HUDEP-2 (cell line): ENCODE measurements at regions not wholly inside any gene's neighbourhood (a gene's known extent, or its start where the extent isn't known, plus 50 kb on each side); places are given as distances from the start of the nearest gene placed in this dataset.
A peak's percentile ranks its signal among the peaks of the same experiment; 100 is the strongest.

Experiments
- DNase-seq, 76 experiments: peaks; one replicate each; lab custom pipeline; 2025; ENCODE audit not compliant: unreplicated experiment in 76 of 76; lab: John Stamatoyannopoulos, UW

- no peak for DNase-seq
These were observed 573.5 kb upstream of the ZWINT start for GRCh38 chr10:56934515-56934914.

GRCh38 chr10:56928714-56929113 lies 567.7 kb upstream of the ZWINT start:
- DNase-seq = no peak

GRCh38 chr10:56927701-56928100 lies 566.6 kb upstream of the ZWINT start:
- DNase-seq = no peak

- DNase-seq = no peak
These were observed 559.7 kb upstream of the ZWINT start for GRCh38 chr10:56920601-56921261.

GRCh38 chr10:56912043-56912442 lies 551.0 kb upstream of the ZWINT start:
- no peak for DNase-seq

GRCh38 chr10:56905051-56905450 lies 544.0 kb upstream of the ZWINT start:
- DNase-seq = no peak

- DNase-seq = no peak
These were observed 541.5 kb upstream of the ZWINT start for GRCh38 chr10:56902554-56902953.

GRCh38 chr10:56895306-56895705 lies 534.2 kb upstream of the ZWINT start:
- no peak for DNase-seq

- DNase-seq = no peak
These were observed 520.2 kb upstream of the ZWINT start for GRCh38 chr10:56881218-56881617.

GRCh38 chr10:56880606-56881005 lies 519.5 kb upstream of the ZWINT start:
- no peak for DNase-seq

- DNase-seq = no peak
These were observed 513.9 kb upstream of the ZWINT start for GRCh38 chr10:56874950-56875349.

GRCh38 chr10:56871160-56871668 lies 510.2 kb upstream of the ZWINT start:
- no peak for DNase-seq

GRCh38 chr10:56867236-56867635 lies 506.2 kb upstream of the ZWINT start:
- no peak for DNase-seq

- DNase-seq = no peak
These were observed 495.5 kb upstream of the ZWINT start for GRCh38 chr10:56856569-56856968.

GRCh38 chr10:56844978-56845529 lies 484.0 kb upstream of the ZWINT start:
- no peak for DNase-seq

GRCh38 chr10:56836659-56837058 lies 475.6 kb upstream of the ZWINT start:
- DNase-seq = no peak

GRCh38 chr10:56831681-56832080 lies 470.6 kb upstream of the ZWINT start:
- DNase-seq = no peak

- DNase-seq = peak in 1 of 76 experiments; percentile 21
These were observed 462.8 kb upstream of the ZWINT start for GRCh38 chr10:56823849-56824248.

- DNase-seq = no peak
These were observed 444.0 kb upstream of the ZWINT start for GRCh38 chr10:56805022-56805421.

GRCh38 chr10:56785292-56785691 lies 424.2 kb upstream of the ZWINT start:
- no peak for DNase-seq

GRCh38 chr10:56782503-56782902 lies 421.4 kb upstream of the ZWINT start:
- DNase-seq = no peak

- no peak for DNase-seq
These were observed 410.3 kb upstream of the ZWINT start for GRCh38 chr10:56771343-56771742.

- no peak for DNase-seq
These were observed 402.0 kb upstream of the ZWINT start for GRCh38 chr10:56763090-56763489.
